NCI-H1105 treated with DMSO at 0.1 percent for 48 hours (cell line): ENCODE measurements at regions not wholly inside any gene's neighbourhood (a gene's known extent, or its start where the extent isn't known, plus 50 kb on each side); places are given as distances from the start of the nearest gene placed in this dataset.

Experiments used
- DNase-seq: peaks from one replicate; lab custom pipeline; 2025; lab: John Stamatoyannopoulos, UW

- DNase-seq, result no peak
These were observed 250.9 kb downstream of the SNX13 start for GRCh38 chr7:17689361-17689902.

GRCh38 chr7:17690030-17690429 lies 250.3 kb downstream of the SNX13 start:
- no peak for DNase-seq

- no peak for DNase-seq
These were observed 243.9 kb downstream of the SNX13 start for GRCh38 chr7:17696422-17696821.

- no peak for DNase-seq
These were observed 243.0 kb downstream of the SNX13 start for GRCh38 chr7:17697128-17697881.

- no peak for DNase-seq
These were observed 240.6 kb downstream of the SNX13 start for GRCh38 chr7:17699696-17700095.

GRCh38 chr7:17700138-17700537 lies 240.2 kb downstream of the SNX13 start:
- DNase-seq, result no peak

- DNase-seq, result no peak
These were observed 234.0 kb downstream of the SNX13 start for GRCh38 chr7:17706275-17706674.

- DNase-seq, result peak; percentile 83
These were observed 233.6 kb downstream of the SNX13 start for GRCh38 chr7:17706734-17707133.

GRCh38 chr7:17709127-17709526 lies 231.2 kb downstream of the SNX13 start:
- DNase-seq, result no peak

- no peak for DNase-seq
These were observed 230.7 kb downstream of the SNX13 start for GRCh38 chr7:17709599-17709998.

GRCh38 chr7:17710312-17710711 lies 230.0 kb downstream of the SNX13 start:
- DNase-seq, result no peak

- DNase-seq, result no peak
These were observed 226.7 kb downstream of the SNX13 start for GRCh38 chr7:17713584-17713983.

- no peak for DNase-seq
These were observed 223.5 kb downstream of the SNX13 start for GRCh38 chr7:17716816-17717215.

GRCh38 chr7:17719998-17720397 lies 220.3 kb downstream of the SNX13 start:
- DNase-seq, result no peak

- DNase-seq, result no peak
These were observed 218.5 kb downstream of the SNX13 start for GRCh38 chr7:17721736-17722285.

- no peak for DNase-seq
These were observed 217.5 kb downstream of the SNX13 start for GRCh38 chr7:17722798-17723197.

GRCh38 chr7:17725821-17726220 lies 214.5 kb downstream of the SNX13 start:
- no peak for DNase-seq

- no peak for DNase-seq
These were observed 208.2 kb downstream of the SNX13 start for GRCh38 chr7:17732083-17732482.
